ENCODE measurements at regions not wholly inside any gene's neighbourhood (a gene's known extent, or its start where the extent isn't known, plus 50 kb on each side); places are given as distances from the start of the nearest gene placed in this dataset.

DNA sequence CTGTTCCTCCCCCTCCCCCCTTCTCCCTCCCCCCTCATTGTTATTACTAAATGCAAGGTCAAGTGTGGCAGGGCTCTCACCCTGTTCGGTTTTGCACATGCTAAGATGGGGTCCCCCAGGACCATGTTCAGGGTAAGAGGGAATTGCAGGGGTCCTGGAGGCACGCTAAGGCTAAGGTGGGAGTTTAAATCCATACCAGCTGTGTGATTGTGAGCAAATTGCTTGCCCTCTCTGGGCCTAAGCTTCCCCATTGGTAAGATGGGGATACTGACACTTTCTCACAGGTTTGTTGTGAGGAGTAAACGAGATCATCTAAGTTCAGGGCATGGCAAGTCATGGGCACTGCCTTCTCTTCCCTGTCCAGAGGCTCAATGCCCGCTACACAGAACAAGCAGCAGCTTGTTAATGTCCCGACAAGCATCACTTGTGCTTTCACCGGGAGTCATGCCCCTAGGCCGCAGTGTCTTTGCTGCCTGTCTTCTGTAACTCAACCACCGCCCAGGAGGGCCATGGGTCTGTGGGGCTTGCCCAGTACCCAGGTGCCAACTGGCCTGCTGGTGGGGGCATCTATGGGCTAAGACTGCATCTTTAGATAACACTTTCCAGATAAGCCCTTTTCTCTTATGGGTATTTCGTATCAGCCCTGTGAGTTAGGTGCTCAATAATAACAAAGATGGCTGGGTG, 279.1 kb downstream of the MYCN start:
- TF ChIP-seq, protein P1, sequence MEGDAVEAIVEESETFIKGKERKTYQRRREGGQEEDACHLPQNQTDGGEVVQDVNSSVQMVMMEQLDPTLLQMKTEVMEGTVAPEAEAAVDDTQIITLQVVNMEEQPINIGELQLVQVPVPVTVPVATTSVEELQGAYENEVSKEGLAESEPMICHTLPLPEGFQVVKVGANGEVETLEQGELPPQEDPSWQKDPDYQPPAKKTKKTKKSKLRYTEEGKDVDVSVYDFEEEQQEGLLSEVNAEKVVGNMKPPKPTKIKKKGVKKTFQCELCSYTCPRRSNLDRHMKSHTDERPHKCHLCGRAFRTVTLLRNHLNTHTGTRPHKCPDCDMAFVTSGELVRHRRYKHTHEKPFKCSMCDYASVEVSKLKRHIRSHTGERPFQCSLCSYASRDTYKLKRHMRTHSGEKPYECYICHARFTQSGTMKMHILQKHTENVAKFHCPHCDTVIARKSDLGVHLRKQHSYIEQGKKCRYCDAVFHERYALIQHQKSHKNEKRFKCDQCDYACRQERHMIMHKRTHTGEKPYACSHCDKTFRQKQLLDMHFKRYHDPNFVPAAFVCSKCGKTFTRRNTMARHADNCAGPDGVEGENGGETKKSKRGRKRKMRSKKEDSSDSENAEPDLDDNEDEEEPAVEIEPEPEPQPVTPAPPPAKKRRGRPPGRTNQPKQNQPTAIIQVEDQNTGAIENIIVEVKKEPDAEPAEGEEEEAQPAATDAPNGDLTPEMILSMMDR (IDR thresholded peaks at IDR 0.05; ENCODE audit: low read length), result no peak
- no peak for TF ChIP-seq EZH2 (IDR thresholded peaks at IDR 0.05; ENCODE audit: borderline replicate concordance, low read length)
